H1 (cell line): ENCODE measurements at regions not wholly inside any gene's neighbourhood (a gene's known extent, or its start where the extent isn't known, plus 50 kb on each side); places are given as distances from the start of the nearest gene placed in this dataset.

ENCODE experiments used
- CTCF ChIA-PET: fragments of 300-600 bp; sonication (Branson Sonifier 250); formaldehyde crosslinking; loops from one replicate; lab custom pipeline; 2021; ENCODE audit not compliant: partially characterized antibody; lab: Charles Lee
- POLR2A ChIA-PET: fragments of 300-600 bp; sonication (Branson Sonifier 250); formaldehyde crosslinking; loops from one replicate; lab custom pipeline; 2021; ENCODE audit warnings: inconsistent platforms; ENCODE audit not compliant: partially characterized antibody; lab: Charles Lee
- DNase-seq, 2 experiments: peaks; one replicate each; pipeline versions ENCODE4 v3.0.0 to v3.0.0-alpha.2; 2010 to 2022; ENCODE audit warnings: low spot score in 2 of 2, low read depth in 1 of 2, mixed read lengths in 1 of 2
- FAIRE-seq: peaks from 2 replicates; lab custom pipeline; 2011; peaks lifted over from hg19 to GRCh38; lab: Jason Lieb, UNC
- H2AFZ ChIP-seq: 2 replicates; pipeline ENCODE4 v1.8.1; 2012; ENCODE audit warnings: low read length, inconsistent platforms
- H2AK5ac ChIP-seq: 2 replicates; pipeline ENCODE4 v1.6.1; 2013; ENCODE audit warnings: low read depth, low read length
- H2BK120ac ChIP-seq: replicated peaks from 2 replicates; pipeline ENCODE3; 2013; ENCODE audit warnings: low read depth, low read length, inconsistent platforms
- H2BK12ac ChIP-seq: 2 replicates; pipeline ENCODE4 v1.6.1; 2013; ENCODE audit warnings: low read depth, low read length
- H2BK15ac ChIP-seq: 2 replicates; pipeline ENCODE4 v1.6.1; 2013; ENCODE audit warnings: low read length
- H2BK20ac ChIP-seq: 2 replicates; pipeline ENCODE4 v1.6.1; 2013; ENCODE audit warnings: low read length
- H2BK5ac ChIP-seq: 2 replicates; pipeline ENCODE4 v1.6.1; 2013; ENCODE audit warnings: low read depth, low read length
- H3K14ac ChIP-seq: 2 replicates; pipeline ENCODE4 v1.6.1; 2013; ENCODE audit warnings: inconsistent platforms; ENCODE audit not compliant: insufficient read length
- H3K18ac ChIP-seq: 2 replicates; pipeline ENCODE4 v1.6.1; 2013; ENCODE audit warnings: low read length; ENCODE audit errors: extremely low read depth
- H3K23ac ChIP-seq: 2 replicates; pipeline ENCODE4 v1.6.1; 2013; ENCODE audit warnings: inconsistent platforms; ENCODE audit not compliant: insufficient read length
- H3K23me2 ChIP-seq: 2 replicates; pipeline ENCODE4 v1.6.1; 2013; ENCODE audit warnings: low read depth, low read length
- H3K27ac ChIP-seq: 2 replicates; pipeline ENCODE4 v1.6.1; 2011; ENCODE audit warnings: low read depth, low read length, inconsistent platforms
- H3K27me3 ChIP-seq, 4 experiments: replicated peaks in 1 of 4; 1 replicate in 1 of 4; 2 replicates in 3 of 4; pipeline versions ENCODE4 v1.6.1 to v1.8.1; 2011 to 2013; ENCODE audit warnings: low read length in 3 of 4, mild to moderate bottlenecking in 3 of 4, inconsistent platforms in 2 of 4, mixed read lengths in 2 of 4, moderate library complexity in 1 of 4; ENCODE audit not compliant: control insufficient read depth in 3 of 4, insufficient read depth in 3 of 4; ENCODE audit errors: extremely low read depth in 1 of 4
- H3K36me3 ChIP-seq, 4 experiments: 2 replicates each; pipeline versions ENCODE4 v1.6.1 to v1.8.1; 2011 to 2013; ENCODE audit warnings: mild to moderate bottlenecking in 4 of 4, low read length in 3 of 4, moderate library complexity in 2 of 4, control low read depth in 1 of 4, inconsistent platforms in 1 of 4; ENCODE audit not compliant: insufficient read depth in 4 of 4, control insufficient read depth in 2 of 4
- H3K4ac ChIP-seq: replicated peaks from 2 replicates; pipeline ENCODE3; 2013; ENCODE audit warnings: low read length, low read depth, mixed read lengths, inconsistent platforms; ENCODE audit not compliant: insufficient read length
- H3K4me1 ChIP-seq, 4 experiments: replicated peaks in 1 of 4; 1 replicate in 1 of 4; 2 replicates in 3 of 4; pipeline versions ENCODE4 v1.6.1 to v1.8.1; 2011 to 2013; ENCODE audit warnings: low read length in 3 of 4, inconsistent platforms in 2 of 4, mixed read lengths in 1 of 4; ENCODE audit not compliant: insufficient read depth in 4 of 4, control insufficient read depth in 3 of 4
- H3K4me2 ChIP-seq, 2 experiments: 2 replicates each; pipeline versions ENCODE4 v1.6.1 to v1.8.1; 2011 to 2013; ENCODE audit warnings: low read depth in 2 of 2, low read length in 2 of 2, control low read depth in 1 of 2, inconsistent platforms in 1 of 2, mild to moderate bottlenecking in 1 of 2; ENCODE audit not compliant: insufficient read depth in 1 of 2
- H3K4me3 ChIP-seq, 4 experiments: fragments of 200-600, 300-600 bp in 1 of 4; sonication (generic), shearing (Covaris generic), sonication (Bioruptor Twin) in 1 of 4; 2 replicates each; pipeline versions ENCODE4 v1.5.1 to v1.8.1; 2011 to 2016; ENCODE audit warnings: low read length in 4 of 4, low read depth in 3 of 4, control low read depth in 2 of 4, inconsistent platforms in 2 of 4, mild to moderate bottlenecking in 2 of 4, mixed read lengths in 1 of 4, moderate library complexity in 1 of 4; ENCODE audit not compliant: insufficient read depth in 2 of 4; ENCODE audit errors: extremely low read depth in 1 of 4
- H3K56ac ChIP-seq: replicated peaks from 2 replicates; pipeline ENCODE3; 2013; ENCODE audit warnings: low read depth, mild to moderate bottlenecking, mixed read lengths, low read length, inconsistent platforms; ENCODE audit not compliant: insufficient read length
- H3K79me1 ChIP-seq: 2 replicates; pipeline ENCODE4 v1.6.1; 2013; ENCODE audit warnings: low read depth, low read length, control low read depth
- H3K79me2 ChIP-seq, 2 experiments: 2 replicates each; pipeline versions ENCODE4 v1.6.1 to v1.8.1; 2012 to 2013; ENCODE audit warnings: low read length in 2 of 2, mild to moderate bottlenecking in 2 of 2, inconsistent platforms in 1 of 2; ENCODE audit not compliant: insufficient read depth in 2 of 2, control insufficient read depth in 1 of 2
- H3K9ac ChIP-seq, 4 experiments: replicated peaks in 1 of 4; 1 replicate in 1 of 4; 2 replicates in 3 of 4; pipeline versions ENCODE4 v1.6.1 to v1.8.1; 2011 to 2013; ENCODE audit warnings: low read depth in 3 of 4, low read length in 3 of 4, control low read depth in 2 of 4, mild to moderate bottlenecking in 2 of 4, moderate library complexity in 2 of 4, inconsistent platforms in 1 of 4; ENCODE audit errors: extremely low read depth in 1 of 4
- H3K9me3 ChIP-seq, 2 experiments: 2 replicates each; pipeline versions ENCODE4 v1.6.1 to v1.8.1; 2012 to 2013; ENCODE audit warnings: mild to moderate bottlenecking in 2 of 2, moderate library complexity in 2 of 2, control low read depth in 1 of 2, inconsistent platforms in 1 of 2, low read depth in 1 of 2, low read length in 1 of 2, mixed read lengths in 1 of 2; ENCODE audit not compliant: insufficient read depth in 2 of 2
- H4K20me1 ChIP-seq, 2 experiments: replicated peaks in 1 of 2; 2 replicates each; pipeline versions ENCODE3 to v1.8.1; 2011 to 2013; ENCODE audit warnings: inconsistent platforms in 2 of 2, low read length in 2 of 2, mild to moderate bottlenecking in 1 of 2; ENCODE audit not compliant: insufficient read depth in 2 of 2, control insufficient read depth in 1 of 2
- H4K5ac ChIP-seq: 2 replicates; pipeline ENCODE4 v1.6.1; 2013; ENCODE audit warnings: low read length, low read depth, mixed read lengths, inconsistent platforms; ENCODE audit not compliant: insufficient read length
- H4K8ac ChIP-seq: 2 replicates; pipeline ENCODE4 v1.8.0; 2013; ENCODE audit warnings: mild to moderate bottlenecking, moderate library complexity, low read length, inconsistent platforms; ENCODE audit not compliant: insufficient read depth; ENCODE audit errors: extremely low read depth
- H4K91ac ChIP-seq: replicated peaks from 2 replicates; pipeline ENCODE3; 2013; ENCODE audit warnings: low read length, mixed read lengths, inconsistent platforms; ENCODE audit not compliant: insufficient read length
- BCL11A ChIP-seq, 2 experiments: IDR thresholded peaks; one replicate each; pipeline ENCODE4 v1.6.1; 2011; ENCODE audit warnings: low read depth in 2 of 2, low read length in 2 of 2, mild to moderate bottlenecking in 2 of 2
- CHD1 ChIP-seq: IDR thresholded peaks from 2 replicates; pipeline ENCODE4 v1.6.1; 2012; ENCODE audit warnings: low read depth, low read length, improper control_type of control experiment
- CREB1 ChIP-seq: IDR thresholded peaks from 2 replicates; pipeline ENCODE4 v1.6.1; 2012; ENCODE audit warnings: inconsistent platforms
- E2F6 ChIP-seq: IDR thresholded peaks from 2 replicates; pipeline ENCODE4 v1.6.1; 2012; ENCODE audit warnings: inconsistent platforms
- EGR1 ChIP-seq: IDR thresholded peaks from 2 replicates; pipeline ENCODE4 v1.6.1; 2011; ENCODE audit warnings: low read depth, low read length, borderline replicate concordance
- GTF2F1 ChIP-seq: IDR thresholded peaks from 2 replicates; pipeline ENCODE4 v1.6.1; 2012; ENCODE audit warnings: low read depth, low read length, improper control_type of control experiment, borderline replicate concordance
- JUN ChIP-seq: IDR thresholded peaks from 2 replicates; pipeline ENCODE4 v1.6.1; 2011; ENCODE audit warnings: low read depth, mild to moderate bottlenecking, improper control_type of control experiment, low read length
- MAX ChIP-seq: IDR thresholded peaks from 2 replicates; pipeline ENCODE4 v1.6.1; 2012; ENCODE audit warnings: inconsistent platforms
- POLR2AphosphoS5 ChIP-seq: IDR thresholded peaks from 2 replicates; pipeline ENCODE4 v1.6.1; 2011; ENCODE audit warnings: low read depth, low read length
- RAD21 ChIP-seq, 2 experiments: IDR thresholded peaks in 1 of 2; conservative IDR thresholded peaks in 1 of 2; 2 replicates each; pipeline ENCODE4 v1.6.1; 2011; ENCODE audit warnings: low read depth in 2 of 2, low read length in 2 of 2, improper control_type of control experiment in 1 of 2, inconsistent platforms in 1 of 2, mild to moderate bottlenecking in 1 of 2, moderate library complexity in 1 of 2
- RBBP5 ChIP-seq: IDR thresholded peaks from 2 replicates; pipeline ENCODE4 v1.7.1; 2012; ENCODE audit warnings: low read depth, mild to moderate bottlenecking, inconsistent platforms, low read length, moderate library complexity, borderline replicate concordance
- SIN3A ChIP-seq, 2 experiments: IDR thresholded peaks in 1 of 2; conservative IDR thresholded peaks in 1 of 2; 2 replicates each; pipeline ENCODE4 v1.6.1; 2011 to 2012; ENCODE audit warnings: low read length in 2 of 2, improper control_type of control experiment in 1 of 2, low read depth in 1 of 2, mild to moderate bottlenecking in 1 of 2
- SP1 ChIP-seq: IDR thresholded peaks from 2 replicates; pipeline ENCODE4 v1.6.1; 2011; ENCODE audit warnings: low read depth, low read length
- SP2 ChIP-seq: IDR thresholded peaks from 2 replicates; pipeline ENCODE4 v1.6.1; 2012; ENCODE audit warnings: mild to moderate bottlenecking, low read length, inconsistent platforms
- TAF7 ChIP-seq: optimal IDR thresholded peaks from 2 replicates; pipeline ENCODE3; 2011; ENCODE audit warnings: low read depth, mild to moderate bottlenecking, inconsistent platforms, low read length, moderate library complexity, borderline replicate concordance
- TCF12 ChIP-seq: IDR thresholded peaks from 2 replicates; pipeline ENCODE4 v1.6.1; 2011; ENCODE audit warnings: low read depth, mild to moderate bottlenecking, low read length

- Histone ChIP-seq H4K91ac (no peak overlapping the region), H3K9me3 (no peaks in the 10 kb centered on the region), H2BK15ac (no peak overlapping the region), H2BK20ac (no peak overlapping the region), H3K18ac (no peak overlapping the region), H3K79me2 (no peaks in the 10 kb centered on the region), H3K4me3 (no peak overlapping the region), H3K56ac (no peak overlapping the region), H3K4ac (no peak overlapping the region), H3K14ac (no peak overlapping the region), H3K36me3 (no peaks in the 10 kb centered on the region), H3K27me3 (no peaks in the 10 kb centered on the region), H3K4me1 (no peaks in the 10 kb centered on the region), H2BK12ac (no peak overlapping the region), H3K79me1 (no peaks in the 10 kb centered on the region), H3K23me2 (no peaks in the 10 kb centered on the region), H2BK120ac (no peak overlapping the region), H3K27ac (no peak overlapping the region), H2BK5ac (no peak overlapping the region), H2AFZ (no peak overlapping the region), H3K9ac (no peak overlapping the region), H3K4me2 (no peak overlapping the region), H4K5ac (no peak overlapping the region), H4K8ac (no peak overlapping the region), H4K20me1 (no peaks in the 10 kb centered on the region), H3K23ac (no peak overlapping the region), H2AK5ac (no peak overlapping the region)
- POLR2A ChIA-PET: interaction anchor here (0.7 kb wide), 1 partner anchor 220 kb away, joined by 3 read pairs; no protein-coding TSS in a partner anchor
- DNase-seq: no peak
- CTCF ChIA-PET: interaction anchor here (1.0 kb wide), 1 partner anchor 73 kb away, joined by 3 read pairs; no protein-coding TSS in a partner anchor
- no peak for FAIRE-seq
- TF ChIP-seq RAD21 (IDR thresholded peaks at IDR 0.05 in 1 of 2, conservative IDR thresholded peaks at IDR 0.05 in 1 of 2; ENCODE audit: low read depth in 2 of 2, low read length in 2 of 2) (no peak), POLR2AphosphoS5 (no peak), SIN3A (conservative IDR thresholded peaks at IDR 0.05 in 1 of 2, IDR thresholded peaks at IDR 0.05 in 1 of 2; ENCODE audit: low read depth in 1 of 2, low read length in 2 of 2) (no peak), SP1 (no peak), RBBP5 (no peak), EGR1 (no peak), JUN (no peak), CHD1 (no peak), GTF2F1 (no peak), E2F6 (no peak), BCL11A (IDR thresholded peaks at IDR 0.05; ENCODE audit: low read depth in 2 of 2, low read length in 2 of 2) (no peak), MAX (no peak), TAF7 (no peak), TCF12 (no peak), SP2 (no peak), CREB1 (no peak)
Measured at GRCh38 chr17:52233176-52233575, 74.7 kb upstream of the CA10 start.
